Stomach (tissue), 4 donors: ENCODE measurements at regions not wholly inside any gene's neighbourhood (a gene's known extent, or its start where the extent isn't known, plus 50 kb on each side); places are given as distances from the start of the nearest gene placed in this dataset.

Experiments used
- CTCF ChIP-seq, 7 experiments: fragments of 450-650 bp in 4 of 7; fragments of 200-600 bp in 3 of 7; sonication (generic) in 3 of 7; IDR thresholded peaks; one replicate each; pipeline ENCODE4 v1.5.1; 2016 to 2019; ENCODE audit warnings: antibody characterized with exemption in 7 of 7, control low read depth in 2 of 7, mild to moderate bottlenecking in 1 of 7
- POLR2A ChIP-seq, 4 donors: fragments of 450-650 bp; IDR thresholded peaks; one replicate each; pipeline ENCODE4 v1.6.1; 2016; ENCODE audit warnings: antibody characterized with exemption in 4 of 4, control low read depth in 2 of 4, mild to moderate bottlenecking in 1 of 4, moderate library complexity in 1 of 4
- POLR2AphosphoS5 ChIP-seq, 3 donors: sonication (generic); formaldehyde crosslinking; IDR thresholded peaks; one replicate each; pipeline ENCODE4 v1.6.1; 2016; ENCODE audit warnings: antibody characterized with exemption in 3 of 3

GRCh38 chr10:78537018-78537417, 503.4 kb downstream of the RPS24 start:
- TF ChIP-seq CTCF (IDR thresholded peaks at IDR 0.05) (no peak), POLR2AphosphoS5 (IDR thresholded peaks at IDR 0.05) (no peak), POLR2A (IDR thresholded peaks at IDR 0.05) (no peak)
